Endothelial cell of umbilical vein (primary cell): ENCODE measurements at regions not wholly inside any gene's neighbourhood (a gene's known extent, or its start where the extent isn't known, plus 50 kb on each side); places are given as distances from the start of the nearest gene placed in this dataset.

ENCODE experiments used
- BruUV-seq: library from RNA; stranded (reverse); fragments of 400-500 nt; replicated peaks from 2 replicates; lab custom pipeline; 2021; lab: Mats Ljungman, UMichigan
- CTCF ChIA-PET: fragments of 300-600, 350-600 bp; sonication (Branson Sonifier 250); formaldehyde crosslinking; loops from one replicate; lab custom pipeline; 2021; ENCODE audit warnings: antibody characterized with exemption, inconsistent platforms; lab: Charles Lee
- POLR2A ChIA-PET: fragments of 300-600, 350-600 bp; sonication (Branson Sonifier 250); formaldehyde crosslinking; loops from one replicate; lab custom pipeline; 2021; ENCODE audit warnings: antibody characterized with exemption, inconsistent platforms; lab: Charles Lee
- DNase-seq: peaks from one replicate; pipeline ENCODE4 v3.0.0-alpha.2; 2011; ENCODE audit warnings: low read depth, low spot score
- FAIRE-seq: peaks from 2 replicates; lab custom pipeline; 2011; peaks lifted over from hg19 to GRCh38; lab: Jason Lieb, UNC
- H2AFZ ChIP-seq: 2 replicates; pipeline ENCODE4 v1.6.0; 2012; ENCODE audit warnings: low read depth, low read length, control low read depth, inconsistent platforms
- H3K27ac ChIP-seq: 2 replicates; pipeline ENCODE4 v1.5.1; 2011; ENCODE audit warnings: low read depth, mild to moderate bottlenecking, control low read depth, low read length, moderate library complexity; ENCODE audit not compliant: insufficient read depth
- H3K27me3 ChIP-seq, 2 experiments: 2 replicates each; pipeline versions ENCODE4 v1.6.0 to v1.6.1; 2011; ENCODE audit warnings: low read length in 2 of 2, mixed read lengths in 1 of 2; ENCODE audit not compliant: control insufficient read depth in 2 of 2, insufficient read depth in 2 of 2
- H3K36me3 ChIP-seq, 2 experiments: 2 replicates in 1 of 2; 3 replicates in 1 of 2; pipeline ENCODE4 v1.5.1; 2011; ENCODE audit warnings: low read length in 2 of 2, mild to moderate bottlenecking in 1 of 2, moderate library complexity in 1 of 2; ENCODE audit not compliant: control insufficient read depth in 2 of 2, insufficient read depth in 2 of 2; ENCODE audit errors: extremely low read depth in 1 of 2
- H3K4me1 ChIP-seq: 3 replicates; pipeline ENCODE4 v1.5.1; 2011; ENCODE audit warnings: mild to moderate bottlenecking, low read length; ENCODE audit not compliant: control insufficient read depth, insufficient read depth; ENCODE audit errors: extremely low read depth
- H3K4me2 ChIP-seq: 2 replicates; pipeline ENCODE4 v1.6.1; 2011; ENCODE audit warnings: low read length, control low read depth, mixed read lengths; ENCODE audit not compliant: insufficient read depth
- H3K4me3 ChIP-seq, 3 experiments: fragments of 200-600 bp in 1 of 3; sonication (generic), shearing (Covaris generic) in 1 of 3; replicated peaks in 1 of 3; 2 replicates each; pipeline ENCODE4 v1.5.1; 2011 to 2016; ENCODE audit warnings: control low read depth in 3 of 3, low read length in 3 of 3, mild to moderate bottlenecking in 2 of 3, inconsistent platforms in 1 of 3, low read depth in 1 of 3, moderate library complexity in 1 of 3; ENCODE audit not compliant: insufficient read depth in 1 of 3
- H3K79me2 ChIP-seq: 2 replicates; pipeline ENCODE4 v1.6.0; 2012; ENCODE audit warnings: low read length, inconsistent platforms; ENCODE audit not compliant: control insufficient read depth, insufficient read depth
- H3K9ac ChIP-seq: replicated peaks from 2 replicates; pipeline ENCODE3; 2011; ENCODE audit warnings: low read length, control low read depth; ENCODE audit not compliant: insufficient read depth; ENCODE audit errors: extremely low read depth
- H3K9me1 ChIP-seq: replicated peaks from 3 replicates; pipeline ENCODE4 v1.6.0; 2011; ENCODE audit warnings: mild to moderate bottlenecking, low read length; ENCODE audit not compliant: control insufficient read depth, insufficient read depth; ENCODE audit errors: extremely low read depth
- H3K9me3 ChIP-seq: replicated peaks from 2 replicates; pipeline ENCODE4 v1.5.1; 2012; ENCODE audit warnings: low read length, inconsistent platforms; ENCODE audit not compliant: control insufficient read depth, insufficient read depth
- H4K20me1 ChIP-seq: replicated peaks from 2 replicates; pipeline ENCODE3; 2011; ENCODE audit warnings: mild to moderate bottlenecking, low read length; ENCODE audit not compliant: control insufficient read depth, insufficient read depth; ENCODE audit errors: extremely low read depth
- CTCF ChIP-seq, 2 donors: IDR thresholded peaks; 1 replicate in 1 of 2; 2 replicates in 1 of 2; pipeline ENCODE4 v1.5.1; 2011; ENCODE audit warnings: low read length in 2 of 2, mild to moderate bottlenecking in 2 of 2, moderate library complexity in 2 of 2, control low read depth in 1 of 2, inconsistent platforms in 1 of 2, low read depth in 1 of 2; ENCODE audit not compliant: insufficient read depth in 1 of 2; ENCODE audit errors: extremely low read depth in 1 of 2
- EZH2 ChIP-seq: IDR thresholded peaks from 2 replicates; pipeline ENCODE4 v1.6.1; 2012; ENCODE audit warnings: borderline replicate concordance, low read depth, mild to moderate bottlenecking, moderate library complexity, low read length, inconsistent platforms; ENCODE audit not compliant: severe bottlenecking
- FOS ChIP-seq: IDR thresholded peaks from 2 replicates; pipeline ENCODE4 v1.6.1; 2011; ENCODE audit warnings: mild to moderate bottlenecking, low read length, moderate library complexity, borderline replicate concordance; ENCODE audit not compliant: insufficient read depth
- GATA2 ChIP-seq: IDR thresholded peaks from 2 replicates; pipeline ENCODE4 v1.7.0; 2011; ENCODE audit warnings: low read depth, mild to moderate bottlenecking, moderate library complexity, mixed read lengths, low read length; ENCODE audit not compliant: insufficient read length, insufficient read depth
- JUN ChIP-seq: IDR thresholded peaks from 2 replicates; pipeline ENCODE4 v1.6.1; 2011; ENCODE audit warnings: borderline replicate concordance, low read depth; ENCODE audit not compliant: insufficient read length, insufficient read depth
- MAX ChIP-seq: IDR thresholded peaks from 2 replicates; pipeline ENCODE4 v1.6.1; 2011; ENCODE audit not compliant: insufficient read depth, insufficient read length
- MYC ChIP-seq: IDR thresholded peaks from one replicate; pipeline ENCODE4 v1.6.1; 2011; ENCODE audit warnings: mild to moderate bottlenecking, low read depth, low read length
- POLR2A ChIP-seq: IDR thresholded peaks from 2 replicates; pipeline ENCODE4 v1.6.1; 2012; ENCODE audit warnings: low read depth, mild to moderate bottlenecking, control low read depth, low read length
- POLR2AphosphoS5 ChIP-seq: IDR thresholded peaks from 2 replicates; pipeline ENCODE4 v1.6.1; 2012; ENCODE audit warnings: low read depth, mild to moderate bottlenecking, control low read depth, low read length, moderate library complexity; ENCODE audit not compliant: insufficient read depth
- dilution Hi-C: fragments of 300-500 bp; cut with MboI; formaldehyde crosslinking; loops from one replicate; pipeline ENCODE4 v1.15.0; 2019; ENCODE audit warnings: low sequenced_read_pairs; ENCODE audit not compliant: extremely low pct_ligation_motif_present
- intact Hi-C: fragments of 100-400 bp; cut with micrococcal nuclease; formaldehyde crosslinking; loops from one replicate; pipeline ENCODE4 v1.10.0; 2022

GRCh38 chr2:226579519-226579918, 220.1 kb downstream of the IRS1 start:
- no peak overlapping the region for H2AFZ ChIP-seq
- no peak for TF ChIP-seq CTCF (IDR thresholded peaks at IDR 0.05; ENCODE audit: extremely low read depth in 1 of 2, insufficient read depth in 1 of 2, low read depth in 1 of 2, low read length in 2 of 2)
- TF ChIP-seq MYC, result no peak
- no peak for TF ChIP-seq FOS
- no peak for TF ChIP-seq MAX
- no peak for TF ChIP-seq POLR2AphosphoS5
- TF ChIP-seq POLR2A, result no peak
- no peak for TF ChIP-seq GATA2
- no peak for TF ChIP-seq EZH2
- no peak for TF ChIP-seq JUN
- POLR2A ChIA-PET, result no interaction called here
- H3K4me1 ChIP-seq, result peaks cover 5% of the 10 kb centered on the region
- H3K9me3 ChIP-seq, result no peaks in the 10 kb centered on the region
- H3K4me2 ChIP-seq, result no peak overlapping the region
- no peaks in the 10 kb centered on the region for H3K27me3 ChIP-seq
- FAIRE-seq, result no peak
- H3K36me3 ChIP-seq, result no peaks in the 10 kb centered on the region
- dilution Hi-C loops, result no loop called here
- H3K27ac ChIP-seq, result no peak overlapping the region
- no peaks in the 10 kb centered on the region for H3K9me1 ChIP-seq
- no peak overlapping the region for H3K4me3 ChIP-seq
- DNase-seq, result no peak
- intact Hi-C loops, result no loop called here
- CTCF ChIA-PET, result no interaction called here
- H3K79me2 ChIP-seq, result no peaks in the 10 kb centered on the region
- no TSS peak for BruUV-seq
- H3K9ac ChIP-seq, result no peak overlapping the region
- no peaks in the 10 kb centered on the region for H4K20me1 ChIP-seq
